Stimulated activated CD4-positive, alpha-beta T cell treated with anti-CD3 and anti-CD28 coated beads, Interleukin-2, amount 100 ng/mL, for 48 hours (primary cell): ENCODE measurements at regions not wholly inside any gene's neighbourhood (a gene's known extent, or its start where the extent isn't known, plus 50 kb on each side); places are given as distances from the start of the nearest gene placed in this dataset.
"Not testable (repeated sequence)": the region's sequence is repeated elsewhere in the genome, so short reads cannot be mapped to it uniquely, and the experiment has no call there.

Source experiments
- DNase-seq, 2 donors: peaks; one replicate each; pipeline ENCODE4 v3.0.0-alpha.2; 2020

DNA sequence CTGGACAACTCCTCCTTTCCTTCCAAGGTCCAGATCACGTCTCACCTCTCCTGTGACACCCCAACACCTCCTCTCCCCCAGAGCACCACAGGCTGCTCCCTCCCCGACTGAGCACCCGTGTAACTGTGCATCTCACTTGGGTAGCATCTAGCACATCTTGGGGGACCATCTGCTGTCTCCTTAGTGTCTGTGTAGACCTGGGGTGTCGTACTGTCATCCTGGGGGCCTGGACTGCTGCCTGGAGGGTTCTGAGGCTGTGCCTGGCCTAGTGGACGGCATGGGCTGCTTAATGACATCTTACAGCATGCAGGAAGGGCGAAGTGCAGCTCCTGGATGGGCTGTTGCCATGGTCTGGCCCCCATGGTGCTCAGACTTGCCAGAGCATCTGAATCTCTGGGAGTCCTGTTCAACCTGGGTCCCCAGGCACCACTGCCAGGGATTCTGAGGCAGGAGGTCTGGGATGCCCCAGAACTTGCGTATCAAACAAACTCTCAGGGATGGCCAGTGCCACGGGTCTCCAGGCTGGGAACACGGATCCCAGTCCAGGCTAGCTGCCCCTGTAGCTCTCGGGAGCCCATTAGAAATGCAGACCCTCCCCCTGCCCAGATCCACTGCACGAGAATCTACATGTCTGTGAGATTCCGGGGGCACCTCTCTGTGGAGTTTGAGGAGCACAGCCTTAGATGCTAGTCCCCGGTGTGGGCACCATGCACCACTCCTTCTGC is 194.4 kb upstream of the ZNF469 start:
- not testable (repeated sequence) for DNase-seq

DNA sequence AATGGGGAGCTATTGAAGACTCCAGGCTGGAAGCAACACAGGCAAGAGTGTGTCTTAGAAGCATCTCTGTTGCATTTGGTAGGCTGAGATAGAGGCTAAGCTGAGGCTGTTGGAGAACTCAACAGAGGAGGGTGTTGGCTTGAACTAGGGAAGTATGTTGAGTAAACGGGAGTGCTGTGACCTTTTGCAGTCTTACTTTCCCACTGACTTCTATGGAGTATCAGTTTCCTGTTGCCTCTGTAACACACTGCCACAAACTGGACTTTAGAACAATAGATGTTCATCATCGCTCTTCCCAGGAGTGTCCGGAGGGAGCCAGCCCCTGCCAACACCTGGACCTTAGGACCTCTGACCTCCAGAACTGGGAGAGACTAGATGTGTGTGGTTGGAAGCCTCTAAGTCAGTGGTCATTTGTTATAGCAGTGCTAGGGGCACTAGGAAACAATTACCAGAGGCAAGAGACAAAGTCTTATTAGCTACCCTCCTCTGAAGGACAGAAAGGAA is 192.1 kb upstream of the ZNF469 start:
- DNase-seq = not testable (repeated sequence)

- not testable (repeated sequence) for DNase-seq
Measured at GRCh38 chr16:88191168-88191567, 191.6 kb upstream of the ZNF469 start.

DNA sequence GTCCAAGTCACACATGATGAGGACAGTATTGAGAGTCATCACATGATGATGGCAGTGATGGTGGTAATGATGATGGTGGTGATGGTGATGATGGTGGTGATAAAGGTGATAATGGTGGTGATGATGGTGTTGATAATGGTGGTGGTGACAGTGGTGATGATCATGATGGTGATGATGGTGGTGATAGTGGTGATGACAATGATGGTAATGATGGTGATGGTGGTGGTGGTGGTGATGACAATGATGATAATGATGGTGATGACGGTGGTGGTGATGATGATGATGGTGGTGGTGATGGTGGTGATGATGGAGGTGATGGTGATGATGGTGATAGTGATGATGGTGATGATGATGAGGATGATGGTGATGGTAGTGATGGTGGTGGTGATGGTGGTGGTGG is 190.2 kb upstream of the ZNF469 start:
- DNase-seq = no peak

- DNase-seq = peak; percentile 14 to 15
Measured at GRCh38 chr16:88193706-88194396, 188.9 kb upstream of the ZNF469 start.

DNA sequence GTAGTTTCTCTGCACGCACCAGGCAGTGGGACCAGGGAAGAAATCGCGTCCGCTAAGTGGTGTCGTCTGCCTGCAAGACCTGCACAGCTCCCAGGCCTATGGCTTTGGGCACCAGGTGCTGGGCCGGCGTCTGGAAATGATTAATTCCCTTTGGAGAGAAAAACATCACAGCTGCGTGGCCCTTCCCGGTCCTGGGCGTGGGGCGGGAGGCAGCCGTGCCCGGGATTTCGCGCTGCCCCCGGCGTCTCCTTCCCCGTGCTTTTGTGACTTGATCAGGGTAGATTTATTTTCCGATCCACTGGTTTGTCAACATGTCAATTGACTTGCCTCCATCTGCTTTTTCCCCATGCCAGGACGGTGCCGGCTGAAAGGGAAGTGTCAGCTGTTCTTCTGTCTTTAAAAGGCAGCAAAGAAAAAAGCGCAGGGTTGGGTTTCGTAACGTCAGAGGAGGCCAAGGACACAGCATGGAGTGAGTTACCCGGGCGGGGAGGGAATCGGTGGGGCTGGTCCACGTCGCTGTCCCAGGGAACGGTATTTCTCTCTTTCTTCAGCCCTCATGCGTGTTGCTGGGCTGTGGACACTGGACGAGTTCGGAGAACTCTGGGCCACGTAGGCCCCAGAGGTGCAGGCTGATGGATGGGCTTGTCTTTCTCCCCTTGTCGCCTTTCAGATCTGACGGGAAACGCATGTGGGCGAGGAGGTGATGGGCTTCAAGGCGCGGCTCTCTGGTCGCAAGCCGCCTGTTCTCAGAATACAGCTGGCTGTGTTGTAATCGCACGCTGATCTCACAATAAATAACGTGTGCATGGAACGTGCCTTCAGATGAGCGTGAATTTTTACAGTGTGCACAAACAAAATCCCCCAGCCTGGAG is 188.1 kb upstream of the ZNF469 start:
- DNase-seq = no peak

GRCh38 chr16:88195269-88195705 is 187.5 kb upstream of the ZNF469 start:
- DNase-seq = no peak

- DNase-seq = no peak
Measured at GRCh38 chr16:88195911-88196465, 186.8 kb upstream of the ZNF469 start.

GRCh38 chr16:88196471-88197400 is 186.0 kb upstream of the ZNF469 start:
- DNase-seq = no peak

- DNase-seq = no peak
Measured at GRCh38 chr16:88197481-88198456, 185.0 kb upstream of the ZNF469 start.

DNA sequence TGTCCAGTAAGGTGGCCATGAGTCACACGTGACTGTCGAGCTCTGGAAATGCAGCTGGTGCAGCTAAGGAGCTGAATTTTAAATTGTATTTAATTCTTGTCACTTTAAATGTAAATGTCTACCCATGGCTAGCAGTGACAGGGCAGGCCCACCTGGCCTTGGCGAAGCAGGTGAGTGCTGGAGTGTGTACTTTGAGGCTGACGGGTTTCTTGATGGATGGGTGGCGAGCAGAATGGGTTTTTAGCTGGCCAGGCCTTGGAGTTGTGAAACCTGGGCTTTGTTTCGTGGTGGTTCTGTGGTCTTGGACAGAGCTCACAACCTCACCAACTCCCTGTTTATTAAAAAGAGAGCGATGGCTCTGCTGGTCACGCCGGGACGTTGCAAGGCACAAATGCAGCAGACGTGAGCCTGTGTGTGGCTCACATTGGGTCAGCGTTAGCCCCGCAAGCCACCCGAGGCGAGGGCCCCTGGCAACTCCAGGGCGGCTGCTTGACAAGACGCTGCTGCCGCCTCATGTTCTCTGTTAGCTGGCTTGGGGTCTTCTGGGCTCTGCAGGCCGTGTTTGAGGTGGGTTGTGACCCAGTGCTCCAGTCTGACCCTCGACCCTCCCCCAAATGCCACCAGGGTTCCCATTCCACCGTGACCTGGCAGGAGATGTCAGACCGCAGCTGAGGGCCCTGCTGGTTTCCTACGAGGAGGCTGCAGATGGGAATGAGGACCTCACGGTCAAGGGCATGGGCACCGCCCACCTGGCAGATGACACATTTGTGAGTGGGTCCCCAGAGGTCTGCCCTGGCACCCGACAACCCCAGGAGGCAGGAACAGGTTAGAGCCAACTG is 184.1 kb upstream of the ZNF469 start:
- DNase-seq = not testable (repeated sequence)

- not testable (repeated sequence) for DNase-seq
Measured at GRCh38 chr16:88199296-88200153, 183.2 kb upstream of the ZNF469 start.

DNA sequence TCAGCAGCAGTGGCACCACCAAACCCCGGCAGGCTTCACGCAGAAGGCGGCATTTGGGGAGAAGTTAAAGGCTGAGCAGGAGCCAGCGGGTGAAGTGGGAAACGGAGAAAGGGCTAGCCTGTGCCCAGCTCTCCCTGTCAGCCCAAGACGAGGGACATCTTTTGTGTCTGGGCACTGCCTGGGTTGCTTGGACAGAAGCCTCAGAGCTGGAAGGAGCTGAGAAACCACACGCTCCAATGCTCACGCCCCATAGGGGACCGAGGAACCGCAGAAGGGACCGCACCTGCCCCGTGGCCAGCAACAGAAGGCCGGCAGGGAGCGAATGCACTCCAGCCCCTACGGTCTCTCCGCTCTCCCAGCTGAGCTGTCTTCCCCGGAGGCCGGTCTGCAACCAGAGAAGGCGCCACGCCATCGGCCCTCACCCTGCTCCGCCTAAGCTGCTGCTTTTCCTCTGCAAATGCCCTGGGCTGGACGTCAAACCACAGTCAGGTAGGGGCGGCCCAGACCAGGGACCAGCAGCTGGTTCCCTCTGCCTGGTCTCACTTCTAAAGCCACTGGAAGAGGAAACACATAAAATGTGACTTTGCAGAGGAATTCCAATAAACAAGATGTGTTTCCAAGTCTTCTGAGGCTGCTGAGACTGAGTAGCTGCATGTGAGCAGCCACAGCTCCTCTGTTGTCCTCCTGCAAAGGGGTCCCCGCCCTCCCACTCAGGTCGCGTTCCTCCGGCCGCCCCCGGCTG is 182.4 kb upstream of the ZNF469 start:
- DNase-seq = not testable (repeated sequence)

DNA sequence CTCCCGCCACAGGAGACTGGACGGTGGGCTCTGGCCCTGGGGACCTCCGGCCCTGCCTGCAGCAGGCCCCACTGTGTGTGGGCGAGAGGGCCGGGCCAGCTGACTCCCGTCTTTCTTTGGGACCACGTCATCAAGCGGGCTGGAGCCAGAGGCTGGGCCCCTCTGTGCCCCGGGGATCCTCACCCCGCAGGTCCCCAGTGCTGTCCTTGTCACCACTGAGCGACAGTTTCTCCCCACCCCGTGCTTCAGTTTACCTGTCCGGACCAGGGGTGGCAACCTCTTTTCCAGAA is 181.9 kb upstream of the ZNF469 start:
- DNase-seq = no peak

- not testable (repeated sequence) for DNase-seq
Measured at GRCh38 chr16:88201611-88202010, 181.1 kb upstream of the ZNF469 start.

- DNase-seq = no peak
Measured at GRCh38 chr16:88202207-88202745, 180.5 kb upstream of the ZNF469 start.

DNA sequence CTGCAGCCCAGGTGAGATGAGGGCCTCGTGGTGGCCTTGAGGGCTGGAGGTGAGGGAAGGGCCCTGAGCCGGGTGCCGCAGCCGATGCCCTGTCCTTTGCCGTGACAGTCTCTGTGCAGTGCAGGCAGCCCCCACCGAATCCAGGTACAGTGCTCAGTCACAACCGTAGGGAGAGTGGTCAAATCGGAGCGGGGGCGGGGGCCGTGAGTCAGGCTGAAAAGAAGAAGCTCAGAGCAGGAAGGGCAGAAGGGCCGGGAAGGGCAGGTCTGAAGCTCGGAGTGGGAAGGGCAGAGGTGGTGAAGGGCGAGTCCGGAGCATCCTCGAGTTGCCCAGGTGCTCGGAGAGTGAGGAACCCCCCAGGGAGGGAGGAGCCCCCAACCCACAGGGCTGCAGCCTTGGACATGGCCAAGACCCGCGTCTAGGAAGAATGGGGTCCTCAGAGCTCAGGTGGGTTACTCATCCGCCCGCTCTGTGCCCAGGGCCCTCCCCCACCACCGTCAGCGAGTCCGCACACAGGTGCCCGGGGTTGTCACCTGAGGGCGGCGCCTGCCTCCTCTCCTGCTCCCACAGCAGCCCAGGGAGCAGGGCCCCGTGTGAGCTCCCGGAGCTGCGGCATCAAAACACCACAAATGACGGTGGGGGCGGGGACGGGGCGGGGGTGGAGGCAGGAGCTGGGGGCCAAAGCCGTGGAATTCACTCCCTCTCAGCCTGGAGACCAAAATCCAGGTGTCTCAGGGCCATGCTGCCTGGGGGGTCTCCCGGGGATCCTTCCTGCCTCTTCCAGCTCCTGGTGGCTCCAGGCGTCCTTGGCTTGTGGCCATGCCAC is 179.7 kb upstream of the ZNF469 start:
- not testable (repeated sequence) for DNase-seq
